GM18502 (cell line): ENCODE measurements at regions not wholly inside any gene's neighbourhood (a gene's known extent, or its start where the extent isn't known, plus 50 kb on each side); places are given as distances from the start of the nearest gene placed in this dataset.
"Not testable (repeated sequence)": the region's sequence is repeated elsewhere in the genome, so short reads cannot be mapped to it uniquely, and the experiment has no call there.

Source experiments
- ATAC-seq: cut with Tn5 transposase; IDR thresholded peaks from one replicate; pipeline ENCODE4 v1.9.1; 2021; ENCODE audit warnings: mild to moderate bottlenecking; ENCODE audit not compliant: unreplicated experiment, poor library complexity

GRCh38 chr15:32342772-32343199, 60.3 kb downstream of the GOLGA8K start:
- ATAC-seq = not testable (repeated sequence)

- not testable (repeated sequence) for ATAC-seq
Observed at GRCh38 chr15:32342268-32342667, 60.8 kb downstream of the GOLGA8K start.

- ATAC-seq = not testable (repeated sequence)
Observed at GRCh38 chr15:32341530-32341929, 61.6 kb downstream of the GOLGA8K start.

GRCh38 chr15:32336804-32337203, 66.3 kb downstream of the GOLGA8K start:
- ATAC-seq = not testable (repeated sequence)

GRCh38 chr15:32323353-32323752, 79.7 kb downstream of the GOLGA8K start:
- ATAC-seq = not testable (repeated sequence)

- not testable (repeated sequence) for ATAC-seq
Observed at GRCh38 chr15:32319247-32319646, 83.8 kb downstream of the GOLGA8K start.

- not testable (repeated sequence) for ATAC-seq
Observed at GRCh38 chr15:32316482-32316881, 86.6 kb downstream of the GOLGA8K start.

GRCh38 chr15:32315079-32315939, 87.8 kb downstream of the GOLGA8K start:
- ATAC-seq = not testable (repeated sequence)

- not testable (repeated sequence) for ATAC-seq
Observed at GRCh38 chr15:32313446-32314209, 89.5 kb downstream of the GOLGA8K start.

- ATAC-seq = not testable (repeated sequence)
Observed at GRCh38 chr15:32312721-32313120, 90.4 kb downstream of the GOLGA8K start.

GRCh38 chr15:32307592-32307991, 95.5 kb downstream of the GOLGA8K start:
- ATAC-seq = not testable (repeated sequence)

- ATAC-seq = peak; percentile 61
Observed at GRCh38 chr15:32276200-32276830, 126.8 kb downstream of the GOLGA8K start.

- ATAC-seq = not testable (repeated sequence)
Observed at GRCh38 chr15:32253958-32254357, 149.1 kb downstream of the GOLGA8K start.

GRCh38 chr15:32249207-32249606, 153.9 kb downstream of the GOLGA8K start:
- ATAC-seq = not testable (repeated sequence)

GRCh38 chr15:32243727-32244126, 159.4 kb downstream of the GOLGA8K start:
- ATAC-seq = not testable (repeated sequence)

- not testable (repeated sequence) for ATAC-seq
Observed at GRCh38 chr15:32242780-32243528, 160.1 kb downstream of the GOLGA8K start.

GRCh38 chr15:32227410-32228114, 175.5 kb downstream of the GOLGA8K start:
- ATAC-seq = not testable (repeated sequence)

GRCh38 chr15:32222716-32223115, 180.4 kb downstream of the GOLGA8K start:
- ATAC-seq = no peak
